Right renal cortex interstitium (tissue), 3 donors: ENCODE measurements at regions not wholly inside any gene's neighbourhood (a gene's known extent, or its start where the extent isn't known, plus 50 kb on each side); places are given as distances from the start of the nearest gene placed in this dataset.

ENCODE experiments used
- DNase-seq, 3 donors: peaks; one replicate each; pipeline ENCODE4 v3.0.0-alpha.2; 2013; ENCODE audit warnings: low read depth in 3 of 3, low spot score in 2 of 3

DNA sequence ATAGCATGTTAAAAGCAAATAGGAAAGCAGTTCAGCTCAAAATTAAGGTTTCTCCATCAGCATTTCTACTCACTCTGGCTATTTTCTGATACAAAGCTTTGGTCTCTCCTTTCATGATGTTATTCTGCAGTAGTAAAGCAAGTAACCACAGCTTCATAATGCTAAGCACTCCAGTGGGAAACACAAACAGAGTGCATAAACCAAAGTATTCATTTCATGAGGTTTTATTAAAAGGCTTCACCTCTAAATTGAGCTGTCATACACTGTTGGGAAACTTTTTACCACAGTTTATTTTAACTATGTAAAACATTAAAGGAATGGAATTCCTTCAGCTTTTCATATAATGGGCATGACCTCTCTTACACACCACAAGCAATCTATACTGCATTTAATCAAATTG lies 157.9 kb upstream of the LMO3 start:
- DNase-seq, result no peak

- DNase-seq, result no peak
Measured at GRCh38 chr12:16756833-16757555, 151.0 kb upstream of the LMO3 start.

DNA sequence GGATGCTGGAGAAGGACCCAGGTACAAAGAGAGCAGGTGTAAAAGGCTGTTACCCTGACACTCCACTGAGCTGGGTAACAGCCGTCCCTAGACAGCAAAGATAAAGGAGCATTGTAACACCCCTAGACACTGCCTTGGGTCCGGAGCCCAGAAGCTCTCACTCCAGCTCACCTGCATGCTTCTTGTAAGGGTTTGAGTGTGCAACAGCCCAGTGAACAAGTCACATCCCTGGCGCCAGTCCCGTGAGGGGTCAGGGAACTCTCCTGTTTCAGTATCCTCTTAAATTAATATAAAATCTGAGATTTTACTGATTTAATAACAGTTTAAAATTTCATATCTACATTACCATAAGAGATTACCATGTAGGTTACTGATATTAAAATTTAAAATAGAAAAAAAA lies 124.8 kb upstream of the LMO3 start:
- DNase-seq, result no peak

- no peak for DNase-seq
Measured at GRCh38 chr12:16726879-16727278, 120.9 kb upstream of the LMO3 start.

DNA sequence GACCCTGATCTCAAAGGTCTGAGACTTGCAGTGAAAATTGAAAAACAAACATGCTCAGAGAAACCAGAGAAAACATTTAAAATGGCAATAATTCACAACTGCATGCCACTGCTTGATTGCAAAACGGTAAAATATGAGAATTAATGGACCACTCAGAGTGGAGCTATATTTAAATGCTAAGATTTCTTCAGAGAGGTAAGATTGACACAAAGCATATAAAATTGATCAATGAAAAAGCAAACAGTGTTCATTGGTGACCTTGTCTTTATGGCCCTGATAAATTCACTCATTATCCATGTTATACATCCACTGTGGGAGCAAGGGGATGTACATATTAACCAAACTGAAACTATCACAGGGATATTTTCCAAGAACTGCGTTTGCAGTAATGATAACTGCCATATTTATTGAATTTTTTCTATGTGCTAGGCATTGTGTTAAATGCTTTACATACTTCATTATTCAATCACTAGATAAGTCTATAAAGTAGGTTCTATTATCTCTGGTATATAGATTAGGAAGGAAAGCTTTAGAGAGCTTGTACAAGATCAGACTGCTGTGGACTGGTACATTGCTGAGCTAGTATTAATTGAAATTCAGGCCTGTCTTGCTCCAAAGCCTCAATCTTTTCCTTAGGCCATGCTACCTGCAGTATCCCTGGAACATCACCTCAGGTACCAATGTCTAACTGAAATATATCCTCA lies 113.9 kb upstream of the LMO3 start:
- DNase-seq, result no peak

DNA sequence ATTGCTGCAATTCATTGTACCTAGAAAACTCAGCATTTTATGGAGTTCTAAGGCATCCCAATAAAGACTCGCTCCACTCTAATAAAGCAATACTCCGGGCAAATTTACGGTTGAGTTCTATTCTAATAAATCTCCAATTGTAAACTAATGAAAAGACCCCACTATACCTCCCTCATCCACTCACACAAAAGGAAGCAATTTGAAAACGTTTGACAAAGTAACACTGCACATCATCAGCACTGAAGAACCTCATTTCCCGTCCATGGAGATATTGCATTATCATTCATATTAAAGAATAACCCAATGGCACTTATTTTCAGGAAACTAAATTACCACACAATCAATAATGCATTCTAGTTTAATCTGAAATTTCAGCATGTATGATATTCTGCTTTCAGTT lies 111.0 kb upstream of the LMO3 start:
- no peak for DNase-seq

- DNase-seq, result no peak
Measured at GRCh38 chr12:16692099-16692498, 86.1 kb upstream of the LMO3 start.

GRCh38 chr12:16691624-16692023 lies 85.7 kb upstream of the LMO3 start:
- no peak for DNase-seq

- no peak for DNase-seq
Measured at GRCh38 chr12:16688200-16688599, 82.2 kb upstream of the LMO3 start.

DNA sequence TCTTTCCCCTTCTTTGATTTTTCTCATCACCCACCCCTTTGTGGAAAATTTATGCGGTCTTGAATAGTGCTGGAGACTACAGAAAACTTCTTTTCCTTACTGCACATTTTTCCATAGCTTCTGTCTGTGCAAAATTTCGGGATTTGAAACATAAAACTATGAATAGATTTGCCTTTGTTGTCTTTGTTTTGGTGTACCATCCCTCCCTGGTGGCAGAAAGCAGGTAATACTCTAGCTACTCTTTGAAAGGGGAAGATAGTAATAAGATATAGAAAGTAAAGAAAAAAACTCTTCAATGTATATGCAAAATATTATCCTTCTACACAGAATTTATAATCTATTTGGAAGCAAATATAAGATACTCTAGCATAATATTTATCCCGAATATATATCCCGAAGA lies 79.1 kb upstream of the LMO3 start:
- no peak for DNase-seq

DNA sequence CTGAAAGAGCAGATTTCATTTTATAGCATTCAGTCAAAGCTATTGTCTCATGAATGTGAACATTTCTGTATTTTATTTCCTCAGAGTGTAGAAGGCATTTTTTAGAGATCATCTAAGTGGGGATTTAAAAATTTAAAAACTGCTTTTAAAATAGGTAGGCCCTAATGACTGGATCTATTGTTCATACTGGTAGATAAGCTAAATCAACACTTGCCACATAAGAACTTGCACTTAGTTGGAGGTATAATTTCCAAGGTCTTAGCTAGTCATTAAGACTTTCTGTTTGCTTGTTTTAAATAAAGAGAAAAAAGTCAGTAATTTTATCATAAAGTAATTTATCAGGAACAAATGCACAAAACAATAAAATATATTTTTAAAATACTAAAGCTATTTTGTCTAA lies 75.2 kb upstream of the LMO3 start:
- no peak for DNase-seq

GRCh38 chr12:16675438-16675837 lies 69.5 kb upstream of the LMO3 start:
- no peak for DNase-seq

DNA sequence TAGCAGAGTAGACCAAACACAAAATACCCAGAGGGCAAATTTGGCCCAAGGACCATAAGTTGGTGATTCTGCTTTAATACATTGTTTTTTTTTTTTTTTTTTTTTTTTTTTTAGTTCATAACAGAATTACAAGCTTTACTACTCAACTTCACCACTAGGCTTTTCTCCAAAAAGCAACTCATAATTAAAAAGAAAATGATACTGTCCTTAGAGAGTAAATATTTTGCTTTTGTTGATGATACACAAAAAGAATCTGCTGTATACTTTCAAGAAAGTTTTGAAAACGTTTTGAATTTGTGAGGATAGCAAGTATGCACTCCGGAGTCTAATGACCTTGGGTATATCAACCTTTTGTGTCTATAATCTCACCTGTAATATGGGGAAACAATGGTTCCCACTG lies 68.9 kb upstream of the LMO3 start:
- DNase-seq, result no peak

- no peak for DNase-seq
Measured at GRCh38 chr12:16670456-16671050, 64.6 kb upstream of the LMO3 start.

DNA sequence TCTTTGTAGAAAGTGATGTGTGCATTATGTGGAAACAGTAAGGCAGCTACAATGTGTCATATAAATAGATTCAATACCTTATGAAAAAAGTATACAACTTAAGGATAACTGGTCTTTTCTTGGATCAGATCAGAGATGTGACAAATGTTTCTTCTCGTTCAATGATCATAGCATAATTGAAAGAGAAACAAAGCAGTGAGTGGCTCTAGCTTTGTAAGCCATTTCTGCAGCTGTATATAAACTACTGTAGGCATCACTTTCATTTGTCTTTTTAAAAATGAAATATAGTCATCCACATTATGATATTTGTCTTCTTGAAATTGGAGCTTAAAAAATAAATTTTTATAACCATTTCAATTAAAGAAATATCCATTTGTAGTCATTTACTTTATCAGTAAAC lies 63.8 kb upstream of the LMO3 start:
- DNase-seq, result no peak

DNA sequence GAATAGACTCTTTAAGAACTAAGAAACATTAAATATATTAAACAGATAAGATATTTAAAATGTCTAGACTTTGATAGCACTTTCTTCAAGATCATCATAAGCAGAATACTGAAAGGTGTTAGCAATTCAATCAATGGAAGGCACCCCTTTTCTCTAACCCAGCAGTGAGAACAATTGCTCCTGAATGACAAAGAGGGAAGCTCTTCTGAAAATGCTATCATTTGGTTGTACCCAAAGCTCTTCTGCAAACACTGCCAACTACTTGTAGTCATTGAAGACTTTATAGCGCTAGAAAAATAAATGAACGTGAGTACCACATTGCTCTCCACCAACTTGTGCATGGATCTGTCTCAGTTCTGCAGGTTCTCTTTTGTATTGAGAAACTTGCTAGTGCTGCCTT lies 62.2 kb upstream of the LMO3 start:
- DNase-seq, result no peak

GRCh38 chr12:16658699-16659098 lies 52.7 kb upstream of the LMO3 start:
- no peak for DNase-seq
